ENCODE measurements at regions not wholly inside any gene's neighbourhood (a gene's known extent, or its start where the extent isn't known, plus 50 kb on each side); places are given as distances from the start of the nearest gene placed in this dataset.
"Not testable (repeated sequence)": the region's sequence is repeated elsewhere in the genome, so short reads cannot be mapped to it uniquely, and the experiment has no call there.

GRCh38 chr4:34506511-34507092 is 1737.7 kb downstream of the ARAP2 start:
- H3K27me3 ChIP-seq (ENCODE audit: control insufficient read depth in 3 of 3, insufficient read depth in 3 of 3, low read length in 3 of 3); H3K9me3 ChIP-seq (ENCODE audit: control insufficient read depth in 2 of 2, insufficient read depth in 1 of 2, low read depth in 1 of 2, low read length in 1 of 2); H3K4me1 ChIP-seq (ENCODE audit: control insufficient read depth in 3 of 3, insufficient read depth in 2 of 3, low read depth in 1 of 3, low read length in 2 of 3); DNase-seq; H3K27ac ChIP-seq (ENCODE audit: low read depth in 1 of 3, low read length in 2 of 3); H3K4me3 ChIP-seq (ENCODE audit: low read depth in 1 of 3, low read length in 3 of 3); H3K36me3 ChIP-seq (ENCODE audit: control insufficient read depth in 3 of 3, insufficient read depth in 2 of 3, low read depth in 1 of 3, low read length in 3 of 3); FAIRE-seq: not testable (repeated sequence)
- WGBS, 3 donors, result 88 to 91% (median 90%) methylated on average over 23 to 26 of the region's 26 CpGs

DNA sequence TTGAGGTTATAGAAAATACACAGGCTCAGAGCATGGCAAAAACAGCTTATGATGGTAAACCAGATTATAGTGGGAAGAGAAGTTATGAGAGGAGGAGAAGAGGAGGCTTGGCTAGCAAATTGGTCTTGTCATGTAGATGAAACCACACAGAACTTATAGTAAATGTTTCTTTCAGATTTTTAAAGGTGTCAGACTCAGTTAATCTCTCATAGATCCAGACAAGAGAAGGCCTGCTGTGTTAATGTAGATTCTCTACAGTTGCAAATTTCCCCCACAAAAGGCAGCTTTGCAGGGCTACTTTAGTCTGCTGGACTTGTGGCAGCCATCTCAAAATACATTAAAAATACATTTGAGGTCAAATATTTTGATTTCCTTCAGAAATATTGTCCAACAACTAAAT is 1731.7 kb downstream of the ARAP2 start:
- no peaks in the 10 kb centered on the region for H3K36me3 ChIP-seq (ENCODE audit: control insufficient read depth in 3 of 3, insufficient read depth in 2 of 3, low read depth in 1 of 3, low read length in 3 of 3)
- H3K9me3 ChIP-seq (ENCODE audit: control insufficient read depth in 2 of 2, insufficient read depth in 1 of 2, low read depth in 1 of 2, low read length in 1 of 2), result peaks cover 0 to 9% of the 10 kb centered on the region in 2 donors
- no peaks in the 10 kb centered on the region for H3K4me1 ChIP-seq (ENCODE audit: control insufficient read depth in 3 of 3, insufficient read depth in 2 of 3, low read depth in 1 of 3, low read length in 2 of 3)
- H3K27me3 ChIP-seq (ENCODE audit: control insufficient read depth in 3 of 3, insufficient read depth in 3 of 3, low read length in 3 of 3), result no peaks in the 10 kb centered on the region
- H3K4me3 ChIP-seq (ENCODE audit: low read depth in 1 of 3, low read length in 3 of 3), result no peak overlapping the region
- FAIRE-seq (no peak), DNase-seq (no peak)
- H3K27ac ChIP-seq (ENCODE audit: low read depth in 1 of 3, low read length in 2 of 3), result no peak overlapping the region

DNA sequence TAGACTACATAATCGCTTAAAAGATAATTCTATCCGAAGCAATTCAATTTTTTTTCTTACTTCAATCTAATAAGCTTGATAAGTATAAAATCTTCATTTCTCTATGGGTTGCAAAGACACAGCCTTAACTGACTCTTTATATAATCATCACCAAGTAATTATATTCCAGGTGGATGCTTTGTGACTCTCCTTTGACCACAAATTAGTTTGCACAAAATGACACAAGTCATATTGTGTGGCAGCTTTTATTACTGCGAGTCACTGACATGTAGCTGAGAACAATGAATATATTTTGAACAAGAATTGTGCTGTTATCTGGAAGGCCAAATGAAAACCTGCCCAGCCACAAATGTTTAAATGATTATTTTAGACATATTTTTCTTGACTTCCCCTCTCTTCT is 1727.8 kb downstream of the ARAP2 start:
- Histone ChIP-seq H3K4me3 (ENCODE audit: low read depth in 1 of 3, low read length in 3 of 3) (no peak overlapping the region), H3K4me1 (ENCODE audit: control insufficient read depth in 3 of 3, insufficient read depth in 2 of 3, low read depth in 1 of 3, low read length in 2 of 3) (no peaks in the 10 kb centered on the region), H3K27ac (ENCODE audit: low read depth in 1 of 3, low read length in 2 of 3) (no peak overlapping the region), H3K36me3 (ENCODE audit: control insufficient read depth in 3 of 3, insufficient read depth in 2 of 3, low read depth in 1 of 3, low read length in 3 of 3) (no peaks in the 10 kb centered on the region), H3K27me3 (ENCODE audit: control insufficient read depth in 3 of 3, insufficient read depth in 3 of 3, low read length in 3 of 3) (no peaks in the 10 kb centered on the region), H3K9me3 (ENCODE audit: control insufficient read depth in 2 of 2, insufficient read depth in 1 of 2, low read depth in 1 of 2, low read length in 1 of 2) (peaks cover 0 to 9% of the 10 kb centered on the region in 2 donors)
- WGBS, 3 donors, result 87 to 88% (median 87%) methylated on average over 3 of the region's 3 CpGs
- FAIRE-seq (no peak), DNase-seq (no peak)

GRCh38 chr4:34534916-34535315 is 1709.4 kb downstream of the ARAP2 start:
- no peaks in the 10 kb centered on the region for H3K4me1 ChIP-seq (ENCODE audit: control insufficient read depth in 3 of 3, insufficient read depth in 2 of 3, low read depth in 1 of 3, low read length in 2 of 3)

DNA sequence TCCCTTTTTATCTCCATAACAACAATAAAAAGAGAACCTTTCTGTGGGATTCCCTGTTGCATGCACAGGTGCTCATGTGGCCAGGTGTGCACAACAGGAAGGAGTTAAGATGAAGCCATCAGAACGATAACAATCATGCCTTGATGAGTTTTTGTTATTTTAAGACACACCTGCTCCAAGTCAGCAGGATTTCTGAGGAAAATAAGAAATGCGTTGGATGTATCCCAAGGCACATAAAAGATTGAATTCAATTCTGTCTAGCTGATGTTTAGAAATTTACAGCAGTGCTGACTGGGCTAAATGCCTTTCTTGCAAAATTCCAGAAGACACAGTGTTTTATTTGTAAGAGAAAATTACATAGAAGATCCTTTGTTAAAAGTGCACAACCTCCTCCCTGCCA is 1678.2 kb downstream of the ARAP2 start:
- FAIRE-seq (no peak), DNase-seq (no peak)
- Histone ChIP-seq H3K36me3 (ENCODE audit: control insufficient read depth in 3 of 3, insufficient read depth in 2 of 3, low read depth in 1 of 3, low read length in 3 of 3) (no peaks in the 10 kb centered on the region), H3K27me3 (ENCODE audit: control insufficient read depth in 3 of 3, insufficient read depth in 3 of 3, low read length in 3 of 3) (no peaks in the 10 kb centered on the region), H3K27ac (ENCODE audit: low read depth in 1 of 3, low read length in 2 of 3) (no peak overlapping the region), H3K4me1 (ENCODE audit: control insufficient read depth in 3 of 3, insufficient read depth in 2 of 3, low read depth in 1 of 3, low read length in 2 of 3) (no peaks in the 10 kb centered on the region), H3K4me3 (ENCODE audit: low read depth in 1 of 3, low read length in 3 of 3) (no peak overlapping the region), H3K9me3 (ENCODE audit: control insufficient read depth in 2 of 2, insufficient read depth in 1 of 2, low read depth in 1 of 2, low read length in 1 of 2) (no peaks in the 10 kb centered on the region)
- WGBS, 3 donors, result 67 to 71% (median 68%) methylated on average over 2 of the region's 2 CpGs

More at GRCh38 chr4:34534916-34535315, 1709.4 kb downstream of the ARAP2 start:
- DNase-seq (no peak), FAIRE-seq (no peak)
- Histone ChIP-seq H3K9me3 (ENCODE audit: control insufficient read depth in 2 of 2, insufficient read depth in 1 of 2, low read depth in 1 of 2, low read length in 1 of 2) (no peaks in the 10 kb centered on the region), H3K27ac (ENCODE audit: low read depth in 1 of 3, low read length in 2 of 3) (no peak overlapping the region), H3K4me3 (ENCODE audit: low read depth in 1 of 3, low read length in 3 of 3) (no peak overlapping the region), H3K36me3 (ENCODE audit: control insufficient read depth in 3 of 3, insufficient read depth in 2 of 3, low read depth in 1 of 3, low read length in 3 of 3) (no peaks in the 10 kb centered on the region), H3K27me3 (ENCODE audit: control insufficient read depth in 3 of 3, insufficient read depth in 3 of 3, low read length in 3 of 3) (no peaks in the 10 kb centered on the region)
- 35 to 60% (median 50%) methylated on average over 4 of the region's 4 CpGs for WGBS, 3 donors

DNA sequence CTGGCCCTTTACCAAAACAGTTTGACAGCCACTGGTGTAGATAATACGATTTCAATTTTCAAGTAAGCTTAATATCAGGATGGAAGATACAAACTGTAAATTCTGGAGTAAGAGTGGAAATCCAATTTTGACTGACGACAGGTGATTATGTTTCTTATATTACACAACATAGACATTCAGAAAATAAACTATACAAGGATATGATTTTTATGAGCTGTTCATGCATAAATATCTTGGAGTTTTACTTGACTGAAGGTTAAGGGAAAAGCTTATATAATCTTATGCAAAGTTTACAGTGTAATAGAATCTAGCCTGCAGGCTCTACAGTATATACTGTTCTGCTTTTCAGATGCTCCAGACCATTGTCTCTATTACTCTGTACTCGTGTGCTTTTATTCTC is 1672.3 kb downstream of the ARAP2 start:
- FAIRE-seq (no peak), DNase-seq (no peak)
- no peak overlapping the region for H3K27ac ChIP-seq (ENCODE audit: low read depth in 1 of 3, low read length in 2 of 3)
- no peaks in the 10 kb centered on the region for H3K9me3 ChIP-seq (ENCODE audit: control insufficient read depth in 2 of 2, insufficient read depth in 1 of 2, low read depth in 1 of 2, low read length in 1 of 2)
- no peaks in the 10 kb centered on the region for H3K36me3 ChIP-seq (ENCODE audit: control insufficient read depth in 3 of 3, insufficient read depth in 2 of 3, low read depth in 1 of 3, low read length in 3 of 3)
- no peak overlapping the region for H3K4me3 ChIP-seq (ENCODE audit: low read depth in 1 of 3, low read length in 3 of 3)
- 57 to 60% (median 59%) methylated on average over 3 of the region's 3 CpGs for WGBS, 3 donors
- H3K27me3 ChIP-seq (ENCODE audit: control insufficient read depth in 3 of 3, insufficient read depth in 3 of 3, low read length in 3 of 3), result no peaks in the 10 kb centered on the region
- H3K4me1 ChIP-seq (ENCODE audit: control insufficient read depth in 3 of 3, insufficient read depth in 2 of 3, low read depth in 1 of 3, low read length in 2 of 3), result no peaks in the 10 kb centered on the region

GRCh38 chr4:34615315-34615714 is 1629.0 kb downstream of the ARAP2 start:
- WGBS, 3 donors, result 57 to 62% (median 58%) methylated on average over 3 of the region's 3 CpGs
- Histone ChIP-seq H3K36me3 (ENCODE audit: control insufficient read depth in 3 of 3, insufficient read depth in 2 of 3, low read depth in 1 of 3, low read length in 3 of 3) (no peaks in the 10 kb centered on the region), H3K9me3 (ENCODE audit: control insufficient read depth in 2 of 2, insufficient read depth in 1 of 2, low read depth in 1 of 2, low read length in 1 of 2) (no peaks in the 10 kb centered on the region), H3K27me3 (ENCODE audit: control insufficient read depth in 3 of 3, insufficient read depth in 3 of 3, low read length in 3 of 3) (no peaks in the 10 kb centered on the region), H3K4me1 (ENCODE audit: control insufficient read depth in 3 of 3, insufficient read depth in 2 of 3, low read depth in 1 of 3, low read length in 2 of 3) (no peaks in the 10 kb centered on the region), H3K4me3 (ENCODE audit: low read depth in 1 of 3, low read length in 3 of 3) (no peak overlapping the region), H3K27ac (ENCODE audit: low read depth in 1 of 3, low read length in 2 of 3) (no peak overlapping the region)
- DNase-seq (no peak), FAIRE-seq (no peak)

DNA sequence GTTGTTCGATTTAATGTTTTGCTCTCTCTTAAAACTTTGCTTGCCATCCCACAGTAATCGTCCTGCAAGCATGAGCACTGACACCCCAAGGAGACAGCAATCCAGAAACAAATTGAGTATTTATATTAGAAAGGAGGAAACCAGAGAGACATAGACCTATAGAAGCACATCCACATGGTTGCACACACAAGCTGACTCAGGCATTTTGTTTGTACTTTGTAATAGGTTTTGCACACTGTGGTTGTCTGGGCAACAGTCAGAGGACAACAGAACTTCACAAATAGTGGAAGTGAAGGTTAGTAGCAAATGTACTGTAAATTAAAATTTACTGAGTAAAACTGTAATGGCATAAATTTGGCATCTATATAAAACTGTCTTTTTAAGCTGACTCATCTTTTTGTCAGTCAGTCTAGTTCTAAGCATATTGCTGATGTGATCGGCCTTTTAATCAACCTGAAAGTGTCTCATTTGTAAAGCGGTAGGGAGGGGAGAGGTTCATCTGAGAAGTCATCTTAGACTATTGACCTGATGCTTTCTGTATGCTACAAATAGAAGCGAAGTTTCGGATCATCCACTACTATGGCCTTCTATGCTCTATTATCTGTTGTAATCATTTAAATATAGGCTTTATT is 1624.7 kb downstream of the ARAP2 start:
- Histone ChIP-seq H3K4me1 (ENCODE audit: control insufficient read depth in 3 of 3, insufficient read depth in 2 of 3, low read depth in 1 of 3, low read length in 2 of 3) (no peaks in the 10 kb centered on the region), H3K9me3 (ENCODE audit: control insufficient read depth in 2 of 2, insufficient read depth in 1 of 2, low read depth in 1 of 2, low read length in 1 of 2) (no peaks in the 10 kb centered on the region), H3K27ac (ENCODE audit: low read depth in 1 of 3, low read length in 2 of 3) (no peak overlapping the region), H3K4me3 (ENCODE audit: low read depth in 1 of 3, low read length in 3 of 3) (no peak overlapping the region), H3K27me3 (ENCODE audit: control insufficient read depth in 3 of 3, insufficient read depth in 3 of 3, low read length in 3 of 3) (no peaks in the 10 kb centered on the region), H3K36me3 (ENCODE audit: control insufficient read depth in 3 of 3, insufficient read depth in 2 of 3, low read depth in 1 of 3, low read length in 3 of 3) (no peaks in the 10 kb centered on the region)
- 76 to 85% (median 78%) methylated on average over 6 of the region's 6 CpGs for WGBS, 3 donors
- FAIRE-seq, result no peak
- no peak for DNase-seq

DNA sequence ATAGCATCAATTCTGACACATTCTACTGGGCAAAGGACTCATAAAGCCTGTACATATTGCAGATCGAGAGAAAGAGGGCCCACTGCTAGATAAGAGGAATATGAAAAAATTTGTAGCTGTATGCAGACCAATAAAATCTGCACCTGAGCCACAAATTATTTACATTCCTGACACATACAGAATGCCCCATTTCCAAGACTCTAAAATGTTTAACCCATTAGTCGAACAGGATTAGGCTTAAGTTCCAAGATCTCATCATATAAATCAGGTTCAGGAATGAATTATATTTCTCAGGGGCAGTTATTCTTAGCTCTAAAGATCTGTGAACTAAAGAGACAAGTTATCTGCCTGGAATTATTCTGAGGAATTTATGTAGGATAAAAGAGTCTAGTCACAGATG is 1615.8 kb downstream of the ARAP2 start:
- no peak for FAIRE-seq
- no peaks in the 10 kb centered on the region for H3K36me3 ChIP-seq (ENCODE audit: control insufficient read depth in 3 of 3, insufficient read depth in 2 of 3, low read depth in 1 of 3, low read length in 3 of 3)
- H3K27me3 ChIP-seq (ENCODE audit: control insufficient read depth in 3 of 3, insufficient read depth in 3 of 3, low read length in 3 of 3), result no peaks in the 10 kb centered on the region
- H3K4me3 ChIP-seq (ENCODE audit: low read depth in 1 of 3, low read length in 3 of 3), result no peak overlapping the region
- DNase-seq, result no peak
- H3K4me1 ChIP-seq (ENCODE audit: control insufficient read depth in 3 of 3, insufficient read depth in 2 of 3, low read depth in 1 of 3, low read length in 2 of 3), result no peaks in the 10 kb centered on the region
- no peak overlapping the region for H3K27ac ChIP-seq (ENCODE audit: low read depth in 1 of 3, low read length in 2 of 3)
- WGBS, 3 donors, result 65 to 71% (median 66%) methylated on average over 2 of the region's 2 CpGs
- H3K9me3 ChIP-seq (ENCODE audit: control insufficient read depth in 2 of 2, insufficient read depth in 1 of 2, low read depth in 1 of 2, low read length in 1 of 2), result no peaks in the 10 kb centered on the region

Data from small intestine (tissue), 7 donors.